Stimulated activated naive CD4-positive, alpha-beta T cell treated with Interleukin-2 at 50 U/mL for 16 hours (primary cell): ENCODE measurements at regions not wholly inside any gene's neighbourhood (a gene's known extent, or its start where the extent isn't known, plus 50 kb on each side); places are given as distances from the start of the nearest gene placed in this dataset.
A peak's percentile ranks its signal among the peaks of the same experiment; 100 is the strongest.
"Not testable (repeated sequence)": the region's sequence is repeated elsewhere in the genome, so short reads cannot be mapped to it uniquely, and the experiment has no call there.

Experiments
- DNase-seq: peaks from one replicate; lab custom pipeline; 2025; lab: John Stamatoyannopoulos, UW

DNA sequence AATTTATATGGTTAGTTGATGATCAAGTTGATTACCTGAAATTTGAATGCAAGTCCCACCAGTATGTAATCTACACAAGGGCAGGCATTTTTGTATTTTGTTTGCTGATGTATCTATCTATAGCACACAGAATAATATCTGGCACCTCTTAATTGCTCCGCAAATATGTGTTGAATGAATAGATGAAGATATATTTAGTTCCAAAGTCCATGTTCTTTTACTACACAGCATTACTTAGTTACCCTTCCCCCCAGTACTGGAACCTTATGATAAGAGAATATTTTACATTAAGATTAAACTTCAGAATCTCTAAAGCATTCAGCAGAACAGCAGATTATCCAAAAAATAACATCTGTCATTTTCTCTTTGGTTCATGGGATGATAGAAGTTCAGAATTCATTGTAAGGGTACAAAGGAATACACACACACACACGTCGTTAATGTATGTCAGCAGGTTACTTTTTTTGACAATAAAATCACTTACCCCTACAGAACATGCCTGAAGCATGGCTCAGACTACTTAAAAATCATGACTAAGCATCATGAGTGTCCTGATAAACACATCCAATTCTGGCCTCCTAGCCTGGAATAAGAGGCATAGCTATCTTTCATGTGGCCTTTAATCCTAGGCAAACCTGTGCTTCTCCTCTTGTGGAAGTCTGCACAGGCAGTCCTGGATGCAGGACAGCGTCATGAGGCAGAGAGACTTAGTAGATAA is 148.9 kb upstream of the TBC1D5 start:
- DNase-seq: no peak

DNA sequence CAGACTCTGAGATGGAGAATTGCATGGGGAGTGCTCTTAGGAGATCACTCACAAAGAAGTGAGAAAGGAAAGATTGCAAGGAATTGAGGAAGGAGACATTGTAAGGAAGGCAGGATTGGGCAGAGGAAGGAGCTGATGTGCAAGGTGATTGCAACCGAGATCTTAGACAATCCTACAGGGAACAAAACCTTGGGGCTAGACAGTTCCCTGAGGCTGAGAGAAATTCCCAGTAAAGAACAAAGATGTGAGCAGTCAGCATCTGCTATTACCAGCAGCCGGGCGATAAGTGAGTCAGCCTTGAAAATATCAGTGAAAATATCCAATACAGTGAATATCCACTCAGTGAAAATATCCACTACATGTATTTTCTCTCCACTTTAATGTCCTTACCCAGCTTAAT is 143.6 kb upstream of the TBC1D5 start:
- DNase-seq: no peak

DNA sequence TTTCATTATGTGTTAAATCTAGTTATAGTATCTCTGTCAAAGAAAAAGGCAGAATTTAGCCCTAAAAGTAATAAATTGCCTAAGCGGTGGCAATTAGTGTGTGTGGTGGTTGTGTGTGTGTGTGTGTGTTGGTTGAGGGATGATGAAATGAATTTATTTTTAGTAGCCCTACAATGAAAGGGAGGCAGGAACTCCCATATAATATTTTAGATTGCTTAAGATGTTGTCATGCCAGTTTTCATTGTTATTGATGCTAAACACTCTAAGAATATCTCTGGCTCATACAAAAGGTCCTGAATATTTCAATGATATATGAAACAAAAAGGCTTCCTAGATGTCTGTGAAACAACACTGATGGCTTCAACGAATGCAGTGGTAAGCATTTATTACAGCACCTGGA is 140.6 kb upstream of the TBC1D5 start:
- DNase-seq: no peak

DNA sequence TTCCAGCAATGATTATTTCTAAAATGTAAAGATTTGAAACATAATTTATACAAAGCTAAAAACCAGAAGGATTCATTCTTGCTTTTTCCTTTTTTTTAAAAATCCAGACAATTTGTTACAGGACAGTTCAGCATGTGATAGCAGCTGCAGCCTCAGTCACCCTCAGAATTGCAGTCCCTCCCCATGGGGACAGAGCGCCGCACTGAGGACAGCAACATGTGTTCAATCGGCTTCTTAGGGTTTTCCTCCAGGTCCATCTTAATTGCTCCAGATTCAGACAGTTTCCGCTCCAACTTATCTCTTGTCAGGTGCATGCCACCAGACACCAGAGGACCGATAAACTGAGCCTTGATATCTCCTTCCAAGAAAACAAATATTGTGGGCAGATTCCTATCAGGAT is 134.9 kb upstream of the TBC1D5 start:
- no peak for DNase-seq

DNA sequence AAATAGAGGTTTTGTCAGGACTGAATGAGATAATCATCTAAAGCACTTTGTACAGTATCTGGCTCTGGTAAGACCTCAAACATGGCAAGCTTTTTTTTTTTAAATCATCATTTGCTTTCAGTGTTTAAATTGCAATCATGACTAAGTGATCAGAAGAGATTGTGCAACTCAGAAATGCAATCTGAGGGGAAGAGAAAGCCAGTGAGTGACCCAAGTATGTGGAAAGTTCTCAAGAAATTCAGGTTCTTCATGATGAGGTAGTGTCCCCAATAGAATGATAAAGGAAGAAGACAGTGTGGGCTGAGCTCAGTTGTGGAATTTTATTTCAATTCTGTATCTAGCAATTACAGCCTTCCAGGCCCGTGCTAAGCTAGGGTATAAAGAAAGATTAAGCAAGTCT is 132.2 kb upstream of the TBC1D5 start:
- no peak for DNase-seq

DNA sequence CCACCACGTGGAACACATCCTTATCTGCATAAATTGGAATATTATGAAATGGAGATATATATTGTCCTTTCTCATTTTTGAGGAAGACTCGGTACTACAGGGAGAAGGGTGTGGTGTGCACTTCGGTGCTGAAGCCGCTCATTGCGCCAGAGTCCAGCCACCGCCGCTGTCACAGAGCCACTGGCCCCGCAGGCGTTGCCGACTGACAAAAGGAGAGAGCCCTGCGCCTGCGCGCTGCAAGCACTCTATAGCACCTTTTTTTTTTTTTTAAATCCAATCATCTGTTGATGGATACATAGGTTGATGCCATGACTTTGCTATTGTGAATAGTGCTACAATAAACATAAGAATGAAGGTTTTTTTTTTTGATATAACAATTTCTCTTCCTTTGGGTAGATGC is 130.0 kb upstream of the TBC1D5 start:
- DNase-seq: no peak

DNA sequence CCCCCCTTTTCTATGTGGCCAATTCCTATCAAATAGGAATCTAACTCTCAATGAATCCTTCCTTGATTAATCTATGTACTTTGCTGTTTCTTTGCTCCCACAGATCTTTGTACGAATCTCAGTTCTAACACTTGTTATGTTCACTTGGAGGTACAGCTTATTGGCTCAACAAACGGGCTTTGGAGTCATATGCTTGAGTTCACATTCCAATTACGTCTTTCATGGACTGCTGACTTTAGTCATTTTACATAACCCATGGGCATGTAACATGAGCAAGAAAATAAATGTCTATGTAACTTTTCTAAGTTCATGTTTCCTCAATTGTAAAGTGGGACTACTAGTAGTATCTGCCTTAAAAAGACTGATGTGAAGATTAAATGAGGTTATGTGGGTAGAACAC is 123.2 kb upstream of the TBC1D5 start:
- DNase-seq: no peak

DNA sequence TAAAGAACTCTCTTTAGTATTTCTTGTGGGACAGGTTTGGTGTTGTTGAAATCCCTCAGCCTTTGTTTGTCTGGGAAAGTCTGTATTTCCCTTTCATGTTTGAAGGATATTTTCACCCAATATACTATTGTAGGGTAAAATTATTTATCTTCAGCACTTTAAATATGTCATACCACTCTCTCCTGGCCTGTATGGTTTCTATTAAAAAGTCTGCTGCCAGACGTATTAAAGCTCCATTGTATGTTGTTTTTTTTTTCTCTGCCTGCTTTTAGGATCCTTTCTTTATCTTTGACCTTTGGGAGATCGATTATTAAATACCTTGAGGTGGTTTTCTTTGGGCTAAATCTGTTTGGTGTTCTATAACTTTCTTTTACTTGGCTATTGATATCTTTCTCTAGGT is 119.0 kb upstream of the TBC1D5 start:
- no peak for DNase-seq

DNA sequence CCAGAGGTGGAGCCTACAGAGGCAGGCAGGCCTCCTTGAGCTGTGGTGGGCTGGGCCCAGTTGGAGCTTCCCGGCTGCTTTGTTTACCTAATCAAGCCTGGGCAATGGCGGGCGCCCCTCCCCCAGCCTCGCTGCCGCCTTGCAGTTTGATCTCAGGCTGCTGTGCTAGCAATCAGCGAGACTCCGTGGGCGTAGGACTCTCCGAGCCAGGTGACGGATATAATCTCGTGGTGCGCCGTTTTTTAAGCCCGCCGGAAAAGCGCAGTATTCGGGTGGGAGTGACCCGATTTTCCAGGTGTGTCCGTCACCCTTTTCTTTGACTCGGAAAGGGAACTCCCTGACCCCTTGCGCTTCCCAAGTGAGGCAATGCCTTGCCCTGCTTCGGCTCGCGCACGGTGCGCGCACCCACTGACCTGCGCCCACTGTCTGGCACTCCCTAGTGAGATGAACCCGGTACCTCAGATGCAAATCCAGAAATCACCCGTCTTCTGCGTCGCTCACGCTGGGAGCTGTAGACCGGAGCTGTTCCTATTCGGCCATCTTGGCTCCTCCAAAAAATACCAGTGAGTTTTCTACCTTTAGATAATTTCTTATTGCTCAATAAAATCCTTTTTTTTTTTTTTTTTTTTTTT is 118.5 kb upstream of the TBC1D5 start:
- not testable (repeated sequence) for DNase-seq

DNA sequence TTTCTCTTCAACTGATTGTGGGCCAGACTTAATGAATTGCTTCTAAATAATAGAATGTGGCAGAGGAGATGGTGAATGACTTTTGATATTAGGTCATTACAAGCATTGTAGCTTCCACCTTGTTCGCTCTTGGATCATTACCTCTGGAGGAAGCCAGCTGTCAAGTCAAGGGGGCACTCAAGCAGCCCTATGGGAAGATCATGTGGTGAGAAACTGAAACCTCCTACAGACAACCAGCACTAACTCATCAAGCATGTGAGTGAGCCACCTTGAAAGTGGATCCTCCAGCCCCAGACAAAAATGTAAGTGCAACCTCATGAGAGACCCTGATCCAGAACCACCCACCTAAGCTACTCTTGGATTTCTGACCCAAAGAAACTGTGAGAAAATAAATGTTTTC is 109.8 kb upstream of the TBC1D5 start:
- no peak for DNase-seq

DNA sequence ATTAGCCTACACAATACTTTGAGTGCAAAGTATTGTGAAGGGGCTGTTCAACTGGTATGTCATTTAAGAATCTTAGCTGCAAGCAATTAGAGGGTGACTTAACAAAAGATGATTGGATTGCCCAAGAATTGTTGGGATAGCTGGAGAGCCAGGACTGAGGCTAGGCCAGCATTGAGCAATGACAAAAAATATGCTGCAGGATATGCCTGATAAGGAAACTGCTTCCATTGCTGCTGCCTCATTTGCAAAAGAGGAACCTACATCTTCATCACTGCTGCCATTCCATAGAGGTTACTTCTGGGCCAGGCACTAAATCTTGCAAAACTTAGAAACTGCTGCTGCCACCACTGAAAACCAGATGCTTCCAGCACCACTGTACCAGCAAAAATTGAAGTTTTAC is 108.0 kb upstream of the TBC1D5 start:
- DNase-seq: no peak

DNA sequence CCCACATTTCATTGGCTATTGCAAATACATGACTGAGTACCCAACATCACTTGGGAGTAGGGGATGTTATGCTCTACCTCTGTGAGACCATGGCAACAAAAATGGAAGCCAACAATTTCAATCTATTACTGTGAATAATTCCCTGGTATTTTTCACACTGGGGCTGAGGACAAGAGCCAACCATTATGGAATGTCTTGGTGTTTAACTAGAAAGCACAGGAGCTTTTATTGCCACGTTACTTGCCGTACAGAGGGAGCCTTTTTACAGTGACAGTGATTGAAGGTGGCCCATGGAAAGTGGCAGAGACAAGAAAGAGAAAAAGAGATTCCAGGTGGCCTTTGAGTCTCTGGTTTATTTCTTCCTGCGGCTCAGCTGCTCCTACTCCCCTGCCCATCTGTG is 105.7 kb upstream of the TBC1D5 start:
- no peak for DNase-seq

DNA sequence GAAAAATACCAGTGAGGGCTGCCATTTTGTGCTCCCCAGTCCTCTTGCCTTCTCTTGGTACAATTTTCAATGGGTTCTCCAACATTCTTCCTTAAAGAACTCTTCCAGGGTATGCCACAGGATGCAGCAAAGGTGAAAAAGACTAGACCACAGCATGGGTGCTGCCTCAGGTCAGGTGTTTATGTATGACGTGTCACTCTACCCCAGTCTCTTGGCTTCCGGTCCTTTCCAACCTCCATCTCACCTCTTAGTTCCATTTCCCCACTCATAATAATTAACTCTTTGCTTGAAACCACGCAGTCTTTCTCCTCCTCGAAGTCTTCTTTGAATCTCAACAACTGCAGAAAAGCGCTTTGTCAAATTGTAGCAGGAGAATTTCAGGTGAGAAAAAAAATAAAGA is 104.7 kb upstream of the TBC1D5 start:
- DNase-seq: no peak

DNA sequence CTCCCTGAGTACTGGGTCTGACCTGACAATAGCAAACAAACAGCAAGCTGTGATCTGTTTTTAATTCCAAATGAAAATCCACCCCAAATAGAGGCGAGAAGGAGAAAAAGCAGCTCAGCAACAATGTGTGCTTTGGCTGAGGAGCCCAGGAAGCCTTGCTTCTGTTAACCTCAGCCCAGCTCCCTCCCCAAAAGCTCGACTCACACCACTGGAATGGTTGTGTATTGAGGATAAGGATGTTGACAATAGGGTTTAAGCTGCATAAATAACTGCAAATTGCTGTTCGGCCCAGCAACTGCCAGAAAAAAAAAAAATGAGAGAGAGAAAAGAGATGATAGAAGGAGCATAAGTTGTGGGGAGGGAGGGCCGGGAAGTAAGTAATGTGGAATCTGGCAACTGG is 104.0 kb upstream of the TBC1D5 start:
- no peak for DNase-seq

DNA sequence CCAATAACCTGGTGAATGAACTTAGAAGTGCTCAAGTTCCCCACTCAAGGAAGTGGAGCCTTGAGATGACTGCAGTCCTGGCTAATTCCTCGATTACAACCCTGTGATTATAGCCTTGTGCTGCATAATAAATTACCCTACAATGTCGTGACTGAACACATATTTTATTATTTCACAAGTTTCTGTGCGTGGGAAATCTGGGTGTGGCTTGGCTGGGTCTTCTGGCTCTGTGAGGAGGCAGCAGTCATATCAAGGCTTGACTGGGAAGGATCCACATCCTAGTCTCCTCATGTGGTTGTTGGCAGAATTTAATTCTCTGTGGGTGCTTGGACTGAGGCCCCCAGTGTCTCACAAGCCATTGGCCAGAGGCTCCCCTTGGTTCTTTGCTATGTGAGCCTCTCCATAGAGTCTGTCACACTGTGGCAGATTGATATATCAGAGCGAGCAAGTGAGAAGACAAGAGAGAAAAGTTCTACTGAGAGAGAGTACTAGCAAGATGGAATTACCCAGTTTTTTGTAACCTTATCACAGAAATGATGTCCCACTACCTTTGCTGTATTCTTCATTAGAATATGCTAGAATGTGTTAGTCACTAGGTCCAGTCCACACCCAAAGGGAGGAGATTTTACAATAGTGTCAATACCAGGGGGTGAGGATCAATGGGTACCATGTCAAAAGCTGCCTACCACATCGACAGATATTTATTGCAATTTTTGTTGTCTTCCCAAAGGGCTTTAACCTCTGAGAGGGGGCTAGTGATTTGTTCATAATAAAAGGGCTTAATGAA is 102.8 kb upstream of the TBC1D5 start:
- DNase-seq: no peak

DNA sequence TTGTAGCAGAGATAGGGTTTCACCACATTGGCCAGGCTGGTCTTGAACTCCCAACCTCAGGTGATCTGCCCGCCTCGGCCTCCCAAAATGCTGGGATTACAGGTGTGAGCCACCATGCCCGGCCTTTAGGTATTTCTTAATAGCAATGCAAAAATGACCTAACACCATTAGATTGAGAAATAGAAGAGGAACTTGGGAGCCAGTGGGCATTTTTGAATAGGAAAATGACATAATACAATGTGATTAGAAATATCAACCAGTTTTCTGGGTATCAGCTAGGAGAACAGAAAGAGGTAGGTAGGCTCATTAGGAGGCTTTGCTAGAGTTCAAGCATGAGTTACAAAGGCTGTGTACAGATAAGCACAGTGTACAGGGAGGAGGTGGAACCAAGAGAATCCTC is 101.8 kb upstream of the TBC1D5 start:
- DNase-seq: no peak

DNA sequence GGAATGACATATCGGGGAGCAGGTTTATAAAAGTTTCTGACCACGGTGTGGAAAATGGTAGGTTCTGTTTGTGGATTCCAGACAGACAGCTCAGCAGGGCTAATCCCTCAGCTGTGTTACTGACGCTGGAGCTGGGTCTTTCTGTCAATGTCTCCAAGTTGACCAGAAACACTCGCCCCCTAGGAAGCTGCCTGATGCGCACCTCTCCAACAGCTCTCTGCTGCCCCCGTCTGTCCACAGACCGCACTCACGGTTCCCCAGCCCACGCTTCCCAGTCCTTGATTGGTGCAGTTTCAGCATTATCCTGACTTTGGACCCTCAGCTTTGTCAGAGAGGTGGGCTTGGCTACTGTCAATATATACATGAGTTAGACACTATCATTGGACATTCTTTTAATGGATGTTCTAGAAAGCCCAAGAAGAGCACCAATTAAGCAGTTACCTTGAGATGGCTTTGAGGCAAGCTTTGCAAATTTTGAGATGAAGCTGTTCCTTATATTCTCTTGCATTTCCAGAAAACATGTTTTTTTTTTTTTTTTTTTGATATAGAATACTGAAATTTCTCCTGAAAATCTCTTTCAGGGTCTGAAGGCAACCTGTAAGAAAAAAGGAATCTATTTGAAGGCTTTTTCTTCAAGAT is 98.9 kb upstream of the TBC1D5 start:
- DNase-seq: peak; percentile 65

DNA sequence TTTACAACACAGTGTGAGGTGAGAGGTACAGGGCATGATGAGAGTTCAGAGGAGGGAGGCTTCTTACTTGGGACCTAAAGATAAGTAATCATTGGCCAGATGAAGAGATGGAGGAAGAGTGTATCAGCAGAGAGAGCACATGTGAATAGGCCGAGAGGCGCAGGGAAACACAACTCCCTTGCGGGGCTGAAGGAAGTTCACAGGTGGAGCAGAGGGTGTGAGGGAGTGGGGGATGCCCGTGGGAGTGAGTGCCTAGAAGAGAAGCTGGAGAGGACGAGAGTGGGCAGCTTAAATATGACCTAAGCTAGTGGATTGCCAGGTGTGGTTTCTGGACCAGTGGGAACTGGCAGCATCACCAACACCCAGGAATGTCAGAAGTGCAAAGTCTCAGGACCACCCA is 98.2 kb upstream of the TBC1D5 start:
- DNase-seq: no peak

DNA sequence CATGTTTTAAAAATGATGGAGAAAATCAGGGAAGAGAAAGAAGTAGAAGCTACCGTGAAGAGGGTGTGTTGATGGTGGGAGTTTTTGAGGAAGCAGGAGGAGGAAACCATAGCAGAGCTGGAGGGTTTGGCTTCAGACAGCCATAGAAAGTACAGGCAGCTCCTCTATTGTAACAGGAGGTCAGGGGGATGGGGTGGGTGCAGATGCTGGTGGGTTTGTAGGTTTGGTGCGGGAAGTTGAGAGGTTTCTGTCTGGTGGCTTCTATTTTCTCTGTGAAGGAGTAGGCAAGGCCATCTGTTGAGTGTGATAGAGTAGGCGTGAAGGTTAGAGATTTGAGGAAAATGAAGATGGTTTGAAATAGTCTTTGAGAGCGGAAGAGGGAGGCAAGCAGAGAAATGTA is 97.7 kb upstream of the TBC1D5 start:
- DNase-seq: no peak

DNA sequence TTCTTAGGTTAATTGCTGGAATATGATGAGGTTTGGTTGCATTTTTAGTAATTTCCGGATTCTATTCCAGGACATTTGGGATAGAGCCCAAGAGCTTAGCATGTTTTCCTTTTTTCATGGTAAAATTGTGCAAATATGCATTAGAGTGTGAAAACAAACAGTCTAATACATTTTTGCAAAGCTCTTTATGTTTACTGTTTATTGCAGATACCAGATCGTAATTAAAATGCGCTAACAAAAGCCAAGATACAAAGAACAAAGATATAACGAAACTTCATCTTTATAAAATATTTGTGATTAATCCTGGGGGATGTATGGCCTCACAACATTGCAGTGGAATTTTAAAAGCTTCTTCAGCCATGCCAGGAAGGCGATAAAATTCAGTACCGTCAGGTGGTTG is 94.5 kb upstream of the TBC1D5 start:
- DNase-seq: no peak

DNA sequence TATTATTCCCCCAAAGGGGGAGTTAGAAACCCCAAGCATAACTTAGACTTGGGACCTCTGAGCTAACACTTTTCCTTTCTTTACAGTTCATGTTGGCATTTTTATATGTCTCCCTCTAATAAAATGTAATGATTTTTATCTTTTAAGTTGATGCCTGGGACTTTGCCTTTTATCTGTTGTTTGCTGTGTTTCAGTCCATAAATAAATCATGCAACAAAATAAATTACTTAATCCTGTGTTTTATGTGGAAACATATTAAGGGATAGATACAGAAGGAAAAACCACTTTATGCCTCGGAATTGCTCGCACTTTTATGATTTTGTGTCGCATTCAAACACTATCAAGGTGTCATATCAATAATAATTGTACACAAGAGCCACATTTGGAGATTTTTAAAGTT is 93.7 kb upstream of the TBC1D5 start:
- no peak for DNase-seq

DNA sequence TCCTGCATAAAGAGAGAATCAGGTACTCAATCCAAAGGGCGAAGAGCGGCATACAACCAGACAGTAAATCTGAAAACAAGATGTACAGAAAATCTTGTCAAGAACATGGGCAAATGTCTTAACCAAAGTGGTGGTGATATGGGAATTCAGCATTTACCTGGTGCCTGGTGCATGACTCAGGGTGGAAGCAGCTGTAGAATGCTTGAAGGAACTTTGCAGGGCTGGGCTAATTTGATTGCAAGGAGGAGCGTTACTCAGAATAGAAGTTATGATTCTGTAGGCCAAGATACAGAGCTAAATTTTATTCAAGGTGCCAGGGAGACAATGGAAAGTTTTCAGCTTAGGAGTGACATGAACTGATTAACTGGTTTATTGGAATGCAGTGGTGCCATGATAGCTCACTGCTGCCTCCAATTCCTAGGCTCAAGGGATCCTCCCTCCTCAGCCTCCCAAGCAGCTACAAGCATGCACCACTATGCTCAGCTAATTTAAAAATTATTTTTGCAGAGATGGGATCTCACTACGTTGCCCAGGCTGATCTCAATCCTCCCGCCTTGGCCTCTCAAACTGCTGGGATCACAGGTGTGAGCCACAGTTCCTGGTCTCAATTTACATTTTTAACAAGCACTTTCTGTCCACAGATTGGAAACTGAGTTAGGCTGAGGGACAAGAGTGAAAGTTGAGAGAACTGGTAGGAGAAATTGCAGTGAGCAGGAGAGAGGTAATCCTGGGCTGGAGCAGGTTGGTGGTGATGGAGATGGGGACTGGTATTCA is 91.5 kb upstream of the TBC1D5 start:
- no peak for DNase-seq
